NCI-H2029 treated with DMSO at 0.1 percent for 48 hours (cell line): ENCODE measurements at regions not wholly inside any gene's neighbourhood (a gene's known extent, or its start where the extent isn't known, plus 50 kb on each side); places are given as distances from the start of the nearest gene placed in this dataset.
"Not testable (repeated sequence)": the region's sequence is repeated elsewhere in the genome, so short reads cannot be mapped to it uniquely, and the experiment has no call there.

Experiments used
- DNase-seq: peaks from one replicate; lab custom pipeline; 2025; lab: John Stamatoyannopoulos, UW

GRCh38 chr2:146697307-146697706, 1147.5 kb upstream of the ACVR2A start:
- no peak for DNase-seq

GRCh38 chr2:146696787-146697186, 1148.0 kb upstream of the ACVR2A start:
- not testable (repeated sequence) for DNase-seq

GRCh38 chr2:146681991-146682390, 1162.8 kb upstream of the ACVR2A start:
- DNase-seq: no peak

- no peak for DNase-seq
Observed at GRCh38 chr2:146678516-146678915, 1166.3 kb upstream of the ACVR2A start.

- no peak for DNase-seq
Observed at GRCh38 chr2:146677280-146677679, 1167.5 kb upstream of the ACVR2A start.

GRCh38 chr2:146669735-146670134, 1175.1 kb upstream of the ACVR2A start:
- no peak for DNase-seq

- DNase-seq: no peak
Observed at GRCh38 chr2:146666340-146666739, 1178.5 kb upstream of the ACVR2A start.

- no peak for DNase-seq
Observed at GRCh38 chr2:146665800-146666199, 1179.0 kb upstream of the ACVR2A start.

- peak; percentile 37 for DNase-seq
Observed at GRCh38 chr2:146661473-146662096, 1183.2 kb upstream of the ACVR2A start.

GRCh38 chr2:146659976-146660375, 1184.9 kb upstream of the ACVR2A start:
- no peak for DNase-seq

- DNase-seq: no peak
Observed at GRCh38 chr2:146652311-146652710, 1192.5 kb upstream of the ACVR2A start.

GRCh38 chr2:146651361-146651760, 1193.5 kb upstream of the ACVR2A start:
- no peak for DNase-seq

- no peak for DNase-seq
Observed at GRCh38 chr2:146642066-146642465, 1202.8 kb upstream of the ACVR2A start.

- DNase-seq: no peak
Observed at GRCh38 chr2:146634230-146635097, 1210.4 kb upstream of the ACVR2A start.

- no peak for DNase-seq
Observed at GRCh38 chr2:146633159-146633558, 1211.7 kb upstream of the ACVR2A start.

GRCh38 chr2:146632707-146633106, 1212.1 kb upstream of the ACVR2A start:
- no peak for DNase-seq

GRCh38 chr2:146624430-146625160, 1220.2 kb upstream of the ACVR2A start:
- no peak for DNase-seq

GRCh38 chr2:146623771-146624170, 1221.1 kb upstream of the ACVR2A start:
- DNase-seq: no peak

- DNase-seq: no peak
Observed at GRCh38 chr2:146621656-146622055, 1223.2 kb upstream of the ACVR2A start.

GRCh38 chr2:146615778-146616177, 1229.1 kb upstream of the ACVR2A start:
- peak; percentile 41 for DNase-seq

- no peak for DNase-seq
Observed at GRCh38 chr2:146608490-146608889, 1236.3 kb upstream of the ACVR2A start.

- no peak for DNase-seq
Observed at GRCh38 chr2:146604521-146604920, 1240.3 kb upstream of the ACVR2A start.

GRCh38 chr2:146602856-146603255, 1242.0 kb upstream of the ACVR2A start:
- no peak for DNase-seq
